Chondrocyte (in vitro differentiated cells): ENCODE measurements at regions not wholly inside any gene's neighbourhood (a gene's known extent, or its start where the extent isn't known, plus 50 kb on each side); places are given as distances from the start of the nearest gene placed in this dataset.

Experiments
- DNase-seq: peaks from one replicate; pipeline ENCODE4 v3.0.0; 2021; ENCODE audit warnings: mixed read lengths, low spot score
- H3K27ac Mint-ChIP-seq: one replicate; pipeline ENCODE4 v1.8.0; 2021; ENCODE audit warnings: mild to moderate bottlenecking, moderate library complexity, mixed read lengths; ENCODE audit not compliant: unreplicated experiment
- H3K27me3 Mint-ChIP-seq: 2 replicates; pipeline ENCODE4 v1.8.0; 2021; ENCODE audit warnings: low read depth, mixed read lengths
- H3K36me3 Mint-ChIP-seq: 2 replicates; pipeline ENCODE4 v1.8.0; 2021; ENCODE audit warnings: low read depth, mixed read lengths
- H3K4me1 Mint-ChIP-seq: 2 replicates; pipeline ENCODE4 v1.8.0; 2021; ENCODE audit warnings: low read depth, mild to moderate bottlenecking, mixed read lengths
- H3K4me3 Mint-ChIP-seq: one replicate; pipeline ENCODE4 v1.8.0; 2021; ENCODE audit warnings: mild to moderate bottlenecking, moderate library complexity, mixed read lengths; ENCODE audit not compliant: unreplicated experiment
- H3K9me3 Mint-ChIP-seq: 2 replicates; pipeline ENCODE4 v1.8.0; 2021; ENCODE audit warnings: low read depth, mixed read lengths
- CTCF ChIP-seq: fragments of 200-600 bp; sonication (generic); IDR thresholded peaks from 2 replicates; pipeline ENCODE4 v1.5.0; 2021; ENCODE audit warnings: antibody characterized with exemption, mild to moderate bottlenecking, moderate library complexity

DNA sequence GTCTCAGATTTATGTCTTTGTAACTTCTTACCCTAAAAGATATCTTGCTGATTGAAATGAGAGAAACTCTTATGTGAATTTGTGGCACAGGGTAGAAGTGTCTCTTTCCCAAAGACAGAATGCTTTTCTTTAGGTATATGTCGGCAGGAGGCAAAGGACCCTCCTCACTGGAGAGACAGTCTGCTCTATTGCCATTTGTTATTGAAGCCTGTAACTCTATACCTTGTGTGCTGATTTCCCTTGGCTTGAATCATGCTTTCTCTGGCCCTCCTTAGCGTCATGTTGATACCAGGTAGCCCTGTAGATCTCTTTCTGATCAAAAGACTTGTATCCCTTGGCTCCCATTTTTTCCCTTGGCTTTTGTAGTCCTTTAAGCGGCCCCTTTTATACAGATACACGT lies 284.3 kb downstream of the CXXC4 start:
- no peaks in the 10 kb centered on the region for H3K36me3 Mint-ChIP-seq
- no peak for TF ChIP-seq CTCF
- peaks cover 4% of the 10 kb centered on the region for H3K27me3 Mint-ChIP-seq
- peaks cover 4% of the 10 kb centered on the region for H3K9me3 Mint-ChIP-seq
- DNase-seq: no peak
- no peak overlapping the region for H3K27ac Mint-ChIP-seq
- H3K4me3 Mint-ChIP-seq: no peak overlapping the region
- no peaks in the 10 kb centered on the region for H3K4me1 Mint-ChIP-seq

DNA sequence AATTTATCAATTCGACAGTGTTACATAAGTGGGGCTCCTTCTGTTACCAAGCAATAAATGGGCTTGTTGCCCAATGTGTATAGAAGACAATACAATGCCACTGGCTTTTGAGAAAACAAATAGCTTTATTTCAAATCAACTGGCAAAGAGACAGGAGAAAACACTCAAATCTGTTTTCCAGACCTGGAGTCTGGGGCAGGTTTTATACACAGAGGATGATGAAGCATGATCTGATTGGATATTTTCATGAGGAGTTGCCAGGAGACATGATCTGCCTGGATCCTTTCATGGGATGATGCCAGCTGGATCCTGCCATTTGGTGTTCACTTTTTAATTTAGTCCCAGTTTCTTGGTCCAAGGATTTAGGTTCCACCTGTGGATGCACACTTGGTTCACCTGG lies 287.9 kb downstream of the CXXC4 start:
- no peak for DNase-seq
- H3K4me3 Mint-ChIP-seq: no peak overlapping the region
- peaks cover 9% of the 10 kb centered on the region for H3K9me3 Mint-ChIP-seq
- TF ChIP-seq CTCF: no peak
- H3K27ac Mint-ChIP-seq: no peak overlapping the region
- peaks cover 4% of the 10 kb centered on the region for H3K27me3 Mint-ChIP-seq
- no peaks in the 10 kb centered on the region for H3K4me1 Mint-ChIP-seq
- no peaks in the 10 kb centered on the region for H3K36me3 Mint-ChIP-seq

- H3K9me3 Mint-ChIP-seq: peaks cover 13% of the 10 kb centered on the region
- no peaks in the 10 kb centered on the region for H3K36me3 Mint-ChIP-seq
- TF ChIP-seq CTCF: no peak
- H3K4me3 Mint-ChIP-seq: no peak overlapping the region
- H3K27me3 Mint-ChIP-seq: peaks cover 2% of the 10 kb centered on the region
- no peaks in the 10 kb centered on the region for H3K4me1 Mint-ChIP-seq
- no peak for DNase-seq
- no peak overlapping the region for H3K27ac Mint-ChIP-seq
Measured at GRCh38 chr4:104205116-104205515, 289.6 kb downstream of the CXXC4 start.

DNA sequence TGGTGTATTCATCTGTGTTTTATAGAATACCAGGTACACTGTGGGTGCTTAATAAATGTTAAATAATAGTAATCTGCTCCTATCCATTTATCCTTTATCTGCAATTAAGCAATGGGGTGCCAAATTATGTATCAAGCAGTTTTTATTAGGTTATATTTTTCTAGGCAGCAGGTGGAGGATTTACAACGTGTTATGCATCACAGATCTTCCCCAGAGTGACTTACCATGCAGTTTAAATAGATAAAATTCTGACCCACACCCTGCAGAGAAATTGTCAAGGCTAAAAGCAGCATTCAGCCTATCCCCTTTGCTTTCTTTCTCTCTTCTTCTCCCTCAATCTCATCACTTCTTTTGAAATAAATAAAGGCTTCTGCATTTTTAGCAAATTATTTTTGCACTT lies 306.4 kb downstream of the CXXC4 start:
- Mint-ChIP-seq H3K4me3 (no peak overlapping the region), H3K27me3 (no peaks in the 10 kb centered on the region), H3K27ac (no peak overlapping the region), H3K9me3 (no peaks in the 10 kb centered on the region), H3K36me3 (no peaks in the 10 kb centered on the region), H3K4me1 (no peaks in the 10 kb centered on the region)
- no peak for TF ChIP-seq CTCF
- DNase-seq: no peak

DNA sequence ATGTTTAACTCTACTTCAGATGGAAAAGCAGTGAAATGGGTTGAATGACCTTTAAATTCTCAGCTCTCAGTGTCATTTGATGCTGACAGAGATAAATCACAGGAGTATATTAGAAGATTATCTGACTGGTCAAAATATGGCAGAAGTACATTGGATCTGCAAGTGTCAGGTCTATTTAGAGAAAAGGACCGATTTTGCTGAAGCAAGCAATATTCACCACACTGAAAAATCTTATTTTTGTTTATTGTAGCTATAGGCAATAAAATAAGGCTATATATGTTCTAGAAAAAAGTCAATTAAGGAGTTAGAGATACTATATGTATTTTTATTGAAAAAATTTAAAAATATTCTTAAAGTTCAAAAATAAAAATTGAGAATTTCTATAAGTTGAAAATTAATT lies 325.3 kb downstream of the CXXC4 start:
- H3K4me1 Mint-ChIP-seq: no peaks in the 10 kb centered on the region
- H3K36me3 Mint-ChIP-seq: no peaks in the 10 kb centered on the region
- no peaks in the 10 kb centered on the region for H3K9me3 Mint-ChIP-seq
- H3K4me3 Mint-ChIP-seq: no peak overlapping the region
- no peak for TF ChIP-seq CTCF
- no peaks in the 10 kb centered on the region for H3K27me3 Mint-ChIP-seq
- H3K27ac Mint-ChIP-seq: no peak overlapping the region
- DNase-seq: no peak
